HG03521 (cell line): ENCODE measurements at regions not wholly inside any gene's neighbourhood (a gene's known extent, or its start where the extent isn't known, plus 50 kb on each side); places are given as distances from the start of the nearest gene placed in this dataset.

Experiments
- ATAC-seq: cut with Tn5 transposase; IDR thresholded peaks from one replicate; pipeline ENCODE4 v1.9.1; 2021; ENCODE audit warnings: mild to moderate bottlenecking, moderate library complexity; ENCODE audit not compliant: unreplicated experiment

DNA sequence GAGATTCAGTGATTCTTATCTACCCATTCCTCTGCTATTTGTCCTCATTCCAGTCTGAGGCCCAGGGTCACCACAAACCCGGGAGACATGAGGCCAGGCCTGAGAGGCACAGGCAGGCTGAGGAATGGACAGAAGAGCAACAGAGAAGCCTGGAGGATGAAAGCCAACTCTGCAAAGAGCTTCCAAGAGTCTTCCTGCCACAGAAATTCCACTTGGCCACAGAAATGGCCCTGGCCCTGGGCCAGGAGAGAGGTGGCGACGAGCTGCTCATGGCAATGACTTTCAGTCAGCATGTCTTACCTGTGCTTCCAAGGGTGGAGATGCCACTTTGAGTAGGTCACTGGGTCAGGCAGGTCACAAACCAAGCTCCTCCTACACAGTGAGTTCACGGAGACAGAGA lies 155.3 kb upstream of the PKDCC start:
- no peak for ATAC-seq

DNA sequence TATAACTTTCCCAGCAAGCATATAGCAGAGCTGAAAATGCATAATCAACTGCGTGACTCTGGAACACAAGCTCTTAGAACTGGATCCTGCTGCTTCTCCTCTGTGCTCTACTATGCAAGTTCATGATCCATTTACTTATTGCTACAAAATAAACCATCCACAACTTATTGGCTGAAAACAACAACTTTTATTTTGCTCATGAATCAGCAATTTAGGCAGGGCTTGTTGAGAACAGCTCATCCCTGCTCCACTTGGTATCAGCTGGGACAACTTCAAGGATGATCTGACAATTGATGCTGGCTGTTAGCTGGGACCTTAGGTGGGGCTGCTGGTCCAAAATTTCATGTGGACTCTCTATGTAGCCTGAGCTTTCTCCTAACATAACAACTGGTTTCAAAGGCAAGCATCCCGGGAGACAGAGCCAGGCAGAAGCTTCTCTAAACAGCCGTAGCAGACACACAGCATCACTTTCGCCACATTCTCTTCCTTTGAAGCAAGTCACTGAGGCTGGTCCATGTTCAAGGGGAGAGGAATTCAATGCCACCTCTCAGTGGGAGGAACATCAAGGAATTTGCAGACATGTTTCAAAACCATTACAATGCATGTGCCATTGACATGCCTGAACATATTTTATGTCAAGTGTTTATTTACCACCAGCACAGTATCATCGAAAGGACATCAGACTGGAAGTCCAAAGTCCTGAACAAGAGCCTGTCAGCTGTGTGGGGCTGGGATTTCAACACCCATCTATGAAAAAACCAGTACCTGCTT lies 153.1 kb upstream of the PKDCC start:
- no peak for ATAC-seq

DNA sequence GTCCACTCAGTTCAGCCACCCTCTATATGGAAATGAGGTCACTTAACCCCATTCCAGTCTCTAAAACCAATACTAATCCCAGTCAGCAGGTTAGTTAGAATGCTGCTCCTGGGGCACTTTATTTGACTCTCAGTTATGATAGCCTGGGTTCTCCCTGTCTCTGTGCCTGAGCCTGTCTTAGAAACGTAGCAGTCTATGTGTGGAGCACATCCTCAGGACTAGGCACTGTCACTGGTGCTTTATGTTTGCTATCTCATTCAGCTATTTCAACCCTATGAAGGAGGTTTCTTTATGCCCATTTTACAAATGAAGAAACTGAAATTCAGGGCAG lies 152.5 kb upstream of the PKDCC start:
- no peak for ATAC-seq

DNA sequence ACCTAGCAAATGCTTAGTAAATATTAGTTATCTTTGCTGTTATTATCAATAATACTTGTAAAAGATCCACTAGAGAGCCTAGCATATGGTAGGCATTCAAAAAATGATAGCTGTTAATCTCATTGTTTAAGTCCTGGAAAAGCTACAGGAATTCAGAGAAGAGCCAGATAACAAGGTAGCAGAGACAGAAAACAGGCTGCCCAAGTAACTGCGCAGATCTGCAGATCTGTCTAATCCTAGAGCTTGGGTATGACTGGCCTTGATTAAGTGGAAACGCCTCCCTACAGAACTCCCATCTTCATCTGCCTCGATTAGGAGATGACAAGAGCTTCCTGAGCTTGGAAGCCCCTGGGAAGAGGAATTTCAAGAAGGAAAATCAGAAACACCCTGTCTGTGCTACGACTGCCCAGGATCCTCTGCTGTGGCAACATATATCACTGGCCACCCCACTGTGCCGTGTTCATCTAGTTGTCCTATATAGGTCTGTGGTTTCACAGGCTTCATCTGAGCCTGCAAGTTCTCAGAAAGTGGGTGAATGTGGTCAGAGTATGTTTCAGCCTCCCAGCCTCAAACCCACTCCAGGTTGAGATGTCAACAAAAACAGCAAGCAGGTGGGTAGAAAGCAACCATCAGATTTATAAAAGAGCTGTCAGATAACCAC lies 151.5 kb upstream of the PKDCC start:
- peak; percentile 99 for ATAC-seq

DNA sequence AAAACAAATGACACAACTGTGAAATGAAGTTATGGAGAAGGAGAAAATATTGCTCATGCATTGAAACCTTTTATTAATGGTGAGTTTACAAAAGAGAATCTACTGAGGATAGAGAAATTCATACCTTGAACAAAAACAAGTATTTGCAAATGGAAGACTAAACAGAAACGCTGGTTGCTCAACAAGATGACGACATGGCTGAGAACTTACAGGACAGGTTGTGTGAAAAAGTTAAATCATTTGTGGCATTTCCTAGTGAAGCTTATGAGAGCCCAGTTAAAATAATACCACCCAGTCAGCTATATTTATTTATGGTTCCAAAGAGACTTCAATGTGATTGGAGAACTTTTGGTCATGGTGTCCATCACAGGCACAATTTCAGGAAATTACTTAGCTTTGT lies 148.6 kb upstream of the PKDCC start:
- ATAC-seq: no peak

- no peak for ATAC-seq
Measured at GRCh38 chr2:41900101-41900577, 147.7 kb upstream of the PKDCC start.

- no peak for ATAC-seq
Measured at GRCh38 chr2:41902897-41903296, 144.9 kb upstream of the PKDCC start.

DNA sequence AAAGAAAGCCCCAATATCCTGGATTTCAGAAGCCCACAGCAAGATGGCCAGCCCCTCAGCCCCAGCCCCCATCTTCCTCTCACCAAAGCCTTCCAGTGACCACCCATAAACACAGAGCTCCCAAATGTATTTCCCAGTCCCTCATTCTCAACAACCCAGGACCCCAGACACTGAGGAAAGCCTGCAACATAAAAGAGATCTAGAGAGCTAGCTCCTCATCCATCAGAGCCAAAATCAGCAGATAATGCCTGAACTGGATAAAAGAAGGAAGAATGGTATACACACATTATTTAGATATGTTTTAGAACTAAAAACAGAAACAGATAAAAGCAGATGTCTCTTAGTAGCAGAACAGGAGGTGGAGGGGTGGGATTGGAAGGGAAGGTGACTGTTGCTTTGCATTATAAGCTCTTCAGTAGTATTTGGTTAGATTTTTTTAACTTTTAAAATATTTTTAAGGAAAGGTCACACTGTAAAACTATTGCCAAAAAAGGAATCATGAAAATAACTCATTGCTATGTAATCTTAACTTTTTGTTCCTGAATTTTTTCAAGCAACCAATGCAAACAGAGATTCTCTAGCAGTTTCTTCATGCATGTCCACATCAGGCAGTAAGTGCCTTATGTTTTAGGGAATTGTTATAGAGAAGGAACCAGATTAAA lies 144.2 kb upstream of the PKDCC start:
- no peak for ATAC-seq

- no peak for ATAC-seq
Measured at GRCh38 chr2:41904459-41904858, 143.4 kb upstream of the PKDCC start.

GRCh38 chr2:41905597-41906337 lies 142.1 kb upstream of the PKDCC start:
- no peak for ATAC-seq

DNA sequence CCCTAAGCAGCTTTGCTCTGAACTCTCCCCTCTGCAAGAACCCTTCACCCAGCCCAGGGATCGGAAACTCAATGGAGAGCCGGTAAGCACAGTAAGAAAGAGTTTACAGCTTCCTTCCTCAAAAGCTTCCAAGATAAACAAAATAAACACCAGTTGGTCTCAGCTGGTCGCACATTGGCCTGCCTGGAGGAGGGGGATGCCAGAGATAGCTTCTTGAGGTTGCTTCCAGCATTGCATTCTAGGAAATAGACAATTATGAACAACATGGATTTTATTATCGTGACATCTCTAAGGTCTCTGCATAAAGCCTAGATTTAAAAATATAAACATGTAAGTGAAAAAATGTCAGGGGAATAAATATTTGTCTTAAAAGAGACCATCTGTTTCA lies 141.5 kb upstream of the PKDCC start:
- ATAC-seq: no peak

DNA sequence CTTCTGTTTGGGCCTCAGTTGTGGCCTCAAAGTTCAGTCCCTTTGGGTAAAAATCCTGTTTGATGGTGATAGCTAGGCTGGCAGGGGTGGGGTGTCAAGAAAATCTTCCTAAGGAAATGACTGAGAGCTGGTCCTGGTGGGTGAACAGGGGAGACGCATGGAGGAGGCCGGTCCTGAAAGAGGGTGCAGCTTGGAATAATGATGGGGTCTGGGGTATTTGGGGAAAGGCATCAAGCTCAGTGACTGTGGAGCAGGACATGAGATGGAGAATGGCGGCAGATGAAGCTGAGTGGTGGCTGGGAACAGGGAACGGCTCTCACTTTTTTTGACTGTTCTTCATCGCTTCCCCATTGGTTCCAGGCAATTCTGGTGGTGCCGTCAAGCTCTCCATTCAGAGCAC lies 140.7 kb upstream of the PKDCC start:
- ATAC-seq: no peak

DNA sequence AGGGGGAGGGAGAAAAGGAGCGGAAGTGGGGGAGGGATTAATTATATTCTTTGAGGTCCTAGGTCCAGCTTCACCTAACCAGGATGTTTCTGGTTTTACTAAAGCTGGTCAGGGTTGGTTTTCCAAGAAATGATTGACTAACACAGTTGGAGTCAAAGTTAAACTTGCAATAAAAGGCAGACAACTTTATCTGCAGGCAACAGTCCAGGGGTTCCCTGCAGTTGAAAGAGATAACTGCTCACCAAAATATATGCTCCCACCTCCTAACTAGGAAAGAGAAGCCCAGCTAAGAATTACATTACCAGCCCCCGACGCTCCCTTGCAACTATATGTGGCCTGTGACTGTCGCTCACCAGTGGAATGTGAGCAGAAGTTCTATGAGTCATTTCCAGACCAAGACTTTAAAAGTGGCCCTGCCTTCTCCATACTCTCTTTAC lies 140.0 kb upstream of the PKDCC start:
- ATAC-seq: no peak

DNA sequence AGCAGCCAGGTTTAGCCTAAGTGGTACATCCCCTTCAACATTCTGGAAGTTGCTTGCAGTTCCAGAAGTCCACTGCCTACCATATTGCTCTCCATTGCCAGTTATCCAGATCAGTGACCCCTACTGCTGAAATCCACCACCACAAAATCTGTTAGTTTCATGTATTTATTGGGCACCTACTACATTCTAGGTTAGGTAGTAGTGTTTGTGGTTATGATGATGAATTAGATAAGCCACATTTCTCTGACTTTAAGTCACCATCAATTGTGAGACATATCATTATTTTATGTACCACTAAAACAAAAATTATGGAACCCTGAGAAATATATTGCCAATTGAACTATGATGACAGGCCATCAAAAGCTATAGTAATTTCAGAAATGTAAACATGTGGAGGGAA lies 139.5 kb upstream of the PKDCC start:
- ATAC-seq: no peak

DNA sequence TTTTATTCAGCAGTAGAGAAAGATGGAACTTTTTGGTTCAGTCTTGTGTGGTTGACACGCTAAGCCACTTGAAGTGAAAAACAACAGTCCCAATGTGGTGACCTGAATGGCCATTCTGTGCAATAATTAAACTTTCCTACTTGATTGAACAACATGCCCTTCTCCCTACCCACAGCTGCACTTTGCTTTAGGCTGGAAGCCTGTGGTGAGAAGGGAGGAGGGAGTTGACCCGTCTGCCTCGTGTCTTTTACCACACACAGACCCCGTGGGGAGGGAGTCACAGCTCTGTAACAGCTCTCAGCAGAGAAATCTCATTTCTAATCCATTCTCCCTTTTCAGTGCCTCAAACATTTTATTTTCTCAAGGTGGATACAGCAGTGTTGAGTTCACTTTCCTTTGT lies 138.2 kb upstream of the PKDCC start:
- ATAC-seq: no peak

GRCh38 chr2:41910126-41910525 lies 137.7 kb upstream of the PKDCC start:
- no peak for ATAC-seq

DNA sequence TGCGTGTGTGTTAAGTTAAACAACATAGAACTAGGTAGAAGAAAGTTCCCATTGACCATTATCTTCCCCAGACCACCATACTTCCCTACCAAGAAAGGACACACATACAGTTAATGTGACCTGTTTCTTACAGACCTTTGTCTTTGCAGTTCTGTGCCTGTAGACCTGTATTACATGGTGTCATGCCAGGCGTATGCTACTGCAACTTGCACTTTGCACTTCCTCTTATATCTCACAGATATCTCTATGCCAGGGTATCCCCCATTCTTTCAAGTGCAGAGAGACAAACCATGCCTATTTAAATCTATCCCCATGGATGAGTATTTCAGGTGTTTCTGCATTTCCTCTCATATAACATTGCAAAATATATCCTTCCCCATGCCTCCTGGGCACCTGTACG lies 136.8 kb upstream of the PKDCC start:
- no peak for ATAC-seq

DNA sequence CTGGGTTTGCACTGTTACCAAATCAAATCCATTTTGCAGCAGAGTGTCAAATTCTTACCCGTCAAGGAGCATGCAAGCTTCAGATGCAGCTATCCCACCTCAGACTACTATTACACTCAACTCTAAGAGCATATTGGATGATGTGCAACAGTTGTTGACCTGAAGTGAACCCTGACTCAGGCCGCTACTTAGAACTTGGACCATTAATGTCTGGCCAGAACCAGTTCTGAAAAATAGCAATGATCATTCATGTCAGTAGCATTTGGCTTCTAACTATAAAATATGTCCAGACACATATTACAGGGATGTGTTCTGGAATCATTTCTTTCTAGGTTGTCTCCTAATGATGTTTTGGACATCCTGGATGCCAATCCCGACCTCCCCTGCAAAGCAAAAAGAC lies 135.5 kb upstream of the PKDCC start:
- no peak for ATAC-seq

DNA sequence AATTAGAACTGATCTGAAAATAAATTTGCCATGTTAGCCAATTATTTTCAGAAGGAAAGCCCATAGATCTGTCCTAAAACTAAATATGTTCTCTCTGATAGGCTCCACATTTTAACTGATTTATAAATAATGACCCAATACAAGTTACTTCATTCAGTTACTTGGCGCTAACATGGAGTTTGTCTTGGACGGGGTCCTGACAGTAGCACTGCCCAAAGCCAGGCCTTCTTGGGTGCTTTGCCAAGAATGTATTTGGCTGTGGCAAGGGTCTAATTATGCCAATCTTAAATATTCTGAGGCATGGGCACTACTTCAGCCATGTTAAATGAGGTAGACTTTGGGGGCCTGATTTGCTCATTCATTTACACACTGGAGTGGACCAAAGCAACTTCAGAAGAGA lies 135.0 kb upstream of the PKDCC start:
- no peak for ATAC-seq

DNA sequence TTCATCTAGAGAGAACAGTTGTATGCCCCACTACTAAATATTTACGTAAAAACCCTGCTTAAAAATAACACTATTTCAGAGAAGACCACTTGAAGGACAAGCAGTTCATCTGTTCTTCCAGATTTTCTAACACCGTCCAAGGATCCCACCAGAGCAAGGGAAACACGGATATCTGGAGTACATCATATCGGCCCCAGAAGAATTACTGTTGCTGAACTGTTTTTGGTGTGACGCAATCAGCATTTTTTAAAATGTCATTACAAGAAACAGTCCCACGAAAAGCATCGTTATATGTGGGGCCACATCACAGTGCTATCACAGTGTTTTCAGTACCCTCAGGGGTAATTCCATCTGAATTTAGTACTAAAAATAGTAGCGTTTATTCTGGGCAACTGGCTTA lies 134.5 kb upstream of the PKDCC start:
- ATAC-seq: no peak

- ATAC-seq: no peak
Measured at GRCh38 chr2:41913921-41914609, 133.8 kb upstream of the PKDCC start.
